Activated naive CD4-positive, alpha-beta T cell treated with anti-CD3 and anti-CD28 coated beads, Interleukin-2, amount 50 U/mL, for 72 hours (primary cell): ENCODE measurements at regions not wholly inside any gene's neighbourhood (a gene's known extent, or its start where the extent isn't known, plus 50 kb on each side); places are given as distances from the start of the nearest gene placed in this dataset.
"Not testable (repeated sequence)": the region's sequence is repeated elsewhere in the genome, so short reads cannot be mapped to it uniquely, and the experiment has no call there.

Experiments used
- ATAC-seq, 2 donors: fragments of 150-1000 bp; cut with Tn5 transposase; 2 replicates each; pipeline ENCODE4 v1.10.0; 2021; ENCODE audit warnings: mild to moderate bottlenecking in 2 of 2, moderate library complexity in 2 of 2
- DNase-seq, 2 donors: peaks; one replicate each; pipeline ENCODE4 v3.0.0; 2021 to 2022; ENCODE audit warnings: low spot score in 2 of 2
- H3K27ac Mint-ChIP-seq, 2 donors: one replicate each; pipeline ENCODE4 v1.8.0; 2022; ENCODE audit warnings: mild to moderate bottlenecking in 2 of 2, mixed read lengths in 2 of 2
- H3K36me3 Mint-ChIP-seq, 2 donors: one replicate each; pipeline ENCODE4 v1.8.0; 2022; ENCODE audit warnings: mixed read lengths in 2 of 2
- H3K9me3 Mint-ChIP-seq, 2 donors: one replicate each; pipeline ENCODE4 v1.8.0; 2022; ENCODE audit warnings: mixed read lengths in 2 of 2

DNA sequence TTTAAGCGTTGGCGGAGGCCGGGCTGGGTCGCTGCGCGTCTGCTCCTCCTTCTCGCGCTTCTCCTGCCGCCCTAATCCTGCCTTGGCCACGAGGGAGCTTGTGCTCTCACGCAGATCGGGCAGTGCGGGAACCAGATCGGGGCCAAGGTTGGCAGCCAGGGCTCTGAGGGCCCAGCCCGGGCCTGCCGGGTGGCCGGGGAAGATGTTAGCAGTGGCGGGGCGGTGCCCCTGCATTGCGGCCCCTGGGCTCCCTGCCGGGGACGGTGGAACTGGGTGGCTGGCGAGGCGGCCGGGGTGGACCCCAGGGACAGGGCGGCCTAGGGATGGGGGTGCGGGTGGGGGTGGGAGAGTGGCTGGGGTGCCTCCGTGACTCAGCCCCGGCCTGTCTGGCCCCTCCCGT, 297.4 kb downstream of the CACNA1B start:
- not testable (repeated sequence) for H3K36me3 Mint-ChIP-seq, H3K27ac Mint-ChIP-seq, DNase-seq

DNA sequence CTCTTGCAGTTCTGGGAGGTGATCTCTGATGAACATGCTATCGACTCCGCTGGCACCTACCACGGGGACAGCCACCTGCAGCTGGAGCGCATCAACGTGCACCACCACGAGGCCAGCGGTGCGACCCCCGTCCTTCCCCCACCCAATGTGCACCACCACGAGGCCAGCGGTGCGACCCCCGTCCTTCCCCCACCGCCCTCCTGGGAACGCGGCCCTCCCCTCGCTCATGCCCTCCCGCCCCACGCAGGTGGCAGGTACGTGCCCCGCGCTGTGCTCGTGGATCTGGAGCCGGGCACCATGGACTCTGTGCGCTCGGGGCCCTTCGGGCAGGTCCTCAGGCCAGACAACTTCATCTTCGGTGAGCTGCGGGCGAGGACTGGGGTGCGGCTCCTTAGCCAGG, 297.8 kb downstream of the CACNA1B start:
- not testable (repeated sequence) for H3K36me3 Mint-ChIP-seq, H3K27ac Mint-ChIP-seq, H3K9me3 Mint-ChIP-seq, ATAC-seq, DNase-seq

More for the DNA sequence above, 297.4 kb downstream of the CACNA1B start:
- ATAC-seq, H3K9me3 Mint-ChIP-seq: not testable (repeated sequence)

DNA sequence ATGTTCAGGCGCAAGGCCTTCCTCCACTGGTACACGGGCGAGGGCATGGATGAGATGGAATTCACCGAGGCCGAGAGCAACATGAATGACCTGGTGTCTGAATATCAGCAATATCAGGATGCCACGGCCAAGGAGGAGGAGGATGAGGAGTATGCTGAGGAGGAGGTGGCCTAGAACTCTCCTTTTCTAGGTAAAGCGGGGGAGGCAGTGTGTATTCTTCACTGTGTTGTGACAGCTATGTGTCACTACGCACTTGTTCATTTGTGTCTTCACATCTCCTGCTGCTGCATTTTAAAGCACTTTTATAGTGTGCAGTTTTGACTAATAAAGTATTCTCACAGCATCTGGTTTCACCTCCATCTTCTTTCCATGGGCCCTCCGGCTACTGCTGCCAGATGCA, 299.5 kb downstream of the CACNA1B start:
- not testable (repeated sequence) for DNase-seq, ATAC-seq, H3K27ac Mint-ChIP-seq, H3K9me3 Mint-ChIP-seq, H3K36me3 Mint-ChIP-seq

DNA sequence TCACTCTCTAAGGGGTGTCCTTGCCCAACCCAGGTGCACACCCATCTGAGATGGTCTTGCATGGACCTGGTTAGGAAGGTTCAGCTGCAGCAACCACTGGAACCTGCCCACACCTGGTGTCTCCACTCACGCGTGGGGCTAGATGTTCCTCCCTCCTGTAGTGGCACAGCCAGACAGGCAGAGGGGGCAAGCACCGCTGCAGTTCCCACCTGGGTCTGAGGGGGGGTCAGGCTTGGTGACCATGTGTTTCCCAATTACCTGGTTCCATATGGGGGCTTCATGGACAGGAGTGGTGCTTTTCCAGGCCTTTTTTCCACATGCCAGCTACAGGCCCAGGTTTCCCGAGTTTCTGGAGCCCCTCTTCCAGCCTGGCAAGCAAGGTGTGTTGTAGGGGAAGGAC, 301.4 kb downstream of the CACNA1B start:
- not testable (repeated sequence) for ATAC-seq, H3K27ac Mint-ChIP-seq

DNA sequence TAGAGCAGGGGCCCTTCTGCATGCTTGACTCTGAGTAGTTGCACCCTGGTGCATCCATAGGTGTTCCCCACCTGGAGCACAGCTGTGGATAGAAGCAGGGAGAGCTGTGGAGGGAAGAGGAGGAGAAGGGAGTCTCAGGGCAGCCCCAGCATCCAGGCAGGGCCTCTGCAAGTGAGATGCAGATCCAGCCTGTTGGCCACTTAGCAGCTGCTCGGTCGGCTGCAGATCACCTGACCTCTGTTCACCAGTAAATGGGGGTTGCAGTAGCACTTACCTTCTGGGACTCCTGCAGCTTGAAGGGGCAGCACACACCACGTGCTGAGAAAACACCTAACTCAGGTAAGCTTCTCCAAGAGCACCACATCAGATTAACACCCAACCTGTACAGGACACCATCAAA, 302.1 kb downstream of the CACNA1B start:
- ATAC-seq, H3K27ac Mint-ChIP-seq, H3K36me3 Mint-ChIP-seq, DNase-seq, H3K9me3 Mint-ChIP-seq: not testable (repeated sequence)

More for the DNA sequence above, 301.4 kb downstream of the CACNA1B start:
- not testable (repeated sequence) for DNase-seq, H3K9me3 Mint-ChIP-seq, H3K36me3 Mint-ChIP-seq

DNA sequence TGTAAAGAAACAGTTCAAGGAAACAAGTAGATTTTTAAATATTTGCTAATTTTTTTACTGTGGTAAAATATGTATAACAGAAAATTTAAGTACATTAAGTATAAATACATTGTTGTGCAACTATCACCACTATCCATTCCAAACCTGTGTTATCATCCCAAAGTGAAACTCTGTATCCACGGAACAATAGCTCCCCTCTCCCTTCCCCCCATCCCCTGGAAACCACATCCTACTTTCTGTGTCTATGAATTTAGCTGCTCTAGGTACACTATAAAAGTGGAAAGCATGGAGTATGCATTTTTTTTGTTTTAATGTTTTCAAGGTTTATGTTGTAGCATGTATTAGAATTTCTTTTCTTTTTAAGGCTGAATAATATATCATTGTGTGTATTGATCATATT, 304.4 kb downstream of the CACNA1B start:
- not testable (repeated sequence) for H3K27ac Mint-ChIP-seq, DNase-seq, H3K36me3 Mint-ChIP-seq, ATAC-seq, H3K9me3 Mint-ChIP-seq

DNA sequence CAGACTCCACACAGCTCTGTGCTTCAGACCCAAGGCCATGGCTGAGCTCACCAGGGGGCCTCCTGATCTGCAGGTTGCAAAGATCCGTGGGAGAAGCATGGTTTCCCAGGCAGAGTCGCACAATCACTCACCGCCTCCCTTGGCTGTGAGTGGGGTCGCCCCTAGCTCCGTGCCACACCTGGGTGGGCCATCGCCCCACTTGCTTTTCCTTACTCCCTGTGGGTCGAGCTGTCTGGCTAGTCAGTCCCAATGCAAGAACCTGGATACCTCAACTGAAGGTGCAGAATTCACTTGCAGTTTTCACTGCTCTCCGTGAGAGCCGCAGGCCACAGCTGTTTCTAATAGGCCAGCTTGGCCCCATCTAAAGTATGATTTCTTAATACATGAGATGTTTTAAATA, 319.6 kb downstream of the CACNA1B start:
- not testable (repeated sequence) for H3K36me3 Mint-ChIP-seq, H3K9me3 Mint-ChIP-seq, H3K27ac Mint-ChIP-seq, ATAC-seq, DNase-seq

DNA sequence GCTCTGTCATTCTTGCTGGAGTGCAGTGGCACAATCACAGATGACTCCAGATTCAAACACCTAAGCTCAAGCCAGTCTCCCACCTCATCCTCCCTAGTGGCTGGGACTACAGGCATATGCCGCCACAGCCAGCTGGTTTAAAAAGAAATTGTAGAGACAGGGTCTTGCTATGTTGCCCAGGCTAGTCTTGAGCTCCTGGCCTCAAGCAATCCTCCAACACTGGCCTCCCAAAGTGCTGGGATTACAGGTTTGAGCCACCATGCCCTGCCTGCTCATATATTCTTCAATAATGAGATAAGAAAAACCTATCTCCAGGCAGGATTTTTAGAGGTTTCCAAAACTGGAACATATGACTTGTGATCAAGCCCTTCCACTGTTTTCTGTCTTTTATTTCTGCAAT, 321.4 kb downstream of the CACNA1B start:
- not testable (repeated sequence) for DNase-seq, H3K27ac Mint-ChIP-seq, ATAC-seq, H3K9me3 Mint-ChIP-seq, H3K36me3 Mint-ChIP-seq

DNA sequence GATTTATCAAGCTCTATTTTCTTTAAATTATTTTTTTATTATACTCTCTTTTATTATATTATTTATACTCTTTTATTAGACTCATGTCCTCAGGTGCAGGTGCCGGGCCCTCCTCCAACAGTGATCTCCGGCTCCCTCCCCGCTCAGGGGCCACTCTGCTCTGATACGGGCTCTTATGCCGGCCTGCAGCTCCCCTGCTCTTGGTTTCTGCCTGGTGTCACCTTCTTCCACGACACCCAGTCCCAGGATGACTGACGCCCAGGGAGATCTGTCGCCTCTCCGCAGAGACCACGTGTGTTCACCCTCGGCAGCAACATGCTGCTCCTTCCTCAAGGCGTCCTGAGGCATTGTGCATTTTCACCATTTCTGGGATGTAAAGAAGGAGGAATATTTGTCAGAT, 322.3 kb downstream of the CACNA1B start:
- not testable (repeated sequence) for ATAC-seq, H3K36me3 Mint-ChIP-seq, H3K9me3 Mint-ChIP-seq, H3K27ac Mint-ChIP-seq, DNase-seq

DNA sequence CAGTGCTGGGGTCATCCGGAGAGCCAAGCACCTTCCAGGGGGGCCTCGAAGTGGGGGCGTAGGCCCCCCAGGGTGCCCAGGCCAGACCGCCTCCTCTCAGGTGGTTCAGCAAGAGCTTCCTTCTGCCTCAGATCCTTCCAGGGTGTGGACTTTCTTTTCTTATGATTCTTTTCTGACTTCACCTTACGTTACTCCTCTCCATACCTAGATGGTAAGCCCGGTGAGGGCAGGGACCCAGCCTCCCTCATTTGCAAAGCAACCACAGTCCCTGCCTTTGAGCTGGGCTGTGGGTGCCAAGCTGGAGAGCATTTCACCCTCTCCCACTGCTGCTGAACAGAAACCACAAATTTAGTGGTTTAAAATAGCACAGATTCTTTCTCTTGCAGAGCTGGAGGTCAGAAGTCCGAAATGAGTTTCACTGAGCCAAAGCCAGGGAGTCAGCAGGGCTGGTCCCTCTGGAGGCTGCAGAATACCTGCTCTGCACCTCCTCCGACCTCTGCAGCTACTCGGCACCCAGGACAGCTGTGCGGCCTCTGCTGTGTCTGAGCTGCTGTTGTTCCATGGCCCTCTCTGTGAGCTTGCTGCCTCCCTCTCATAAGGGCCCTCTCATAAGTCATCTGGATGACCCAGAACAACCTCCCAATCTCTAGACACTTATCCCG, 323.0 kb downstream of the CACNA1B start:
- H3K36me3 Mint-ChIP-seq, H3K27ac Mint-ChIP-seq, DNase-seq, H3K9me3 Mint-ChIP-seq, ATAC-seq: not testable (repeated sequence)

DNA sequence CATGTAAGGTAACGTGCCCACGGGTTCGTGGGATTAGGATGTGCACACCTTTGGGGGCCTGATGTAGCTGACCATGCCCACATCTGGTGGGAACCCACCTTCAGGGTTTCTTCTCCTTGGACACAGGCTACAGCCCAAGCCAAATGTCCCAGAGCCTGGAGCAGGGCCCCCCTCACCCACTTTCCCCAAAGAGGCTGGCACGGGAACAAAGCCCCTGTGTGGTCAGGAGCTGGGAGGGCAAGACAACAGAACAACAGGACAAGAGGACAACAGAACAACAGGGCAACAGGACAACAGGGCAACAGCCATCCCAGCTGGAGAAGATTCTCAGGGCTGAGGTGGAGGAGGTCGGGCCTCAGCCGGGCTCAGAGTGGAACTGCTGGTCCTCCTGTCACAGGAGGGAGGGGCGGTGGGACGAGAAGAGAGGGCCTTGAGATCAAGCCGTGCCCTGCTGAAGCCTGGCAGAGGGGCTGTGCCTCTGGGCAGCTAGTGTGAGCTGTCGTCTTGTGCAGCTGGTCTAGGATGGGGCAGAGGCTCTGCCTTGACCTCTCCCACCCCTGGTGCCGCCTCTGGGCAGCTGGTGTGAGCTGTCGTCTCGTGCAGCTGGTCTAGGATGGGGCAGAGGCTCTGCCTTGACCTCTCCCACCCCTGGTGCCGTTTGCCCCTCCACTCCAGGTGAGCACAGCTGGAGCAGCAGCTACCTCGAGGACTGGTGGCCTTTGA, 323.7 kb downstream of the CACNA1B start:
- ATAC-seq, DNase-seq, H3K27ac Mint-ChIP-seq, H3K9me3 Mint-ChIP-seq, H3K36me3 Mint-ChIP-seq: not testable (repeated sequence)

DNA sequence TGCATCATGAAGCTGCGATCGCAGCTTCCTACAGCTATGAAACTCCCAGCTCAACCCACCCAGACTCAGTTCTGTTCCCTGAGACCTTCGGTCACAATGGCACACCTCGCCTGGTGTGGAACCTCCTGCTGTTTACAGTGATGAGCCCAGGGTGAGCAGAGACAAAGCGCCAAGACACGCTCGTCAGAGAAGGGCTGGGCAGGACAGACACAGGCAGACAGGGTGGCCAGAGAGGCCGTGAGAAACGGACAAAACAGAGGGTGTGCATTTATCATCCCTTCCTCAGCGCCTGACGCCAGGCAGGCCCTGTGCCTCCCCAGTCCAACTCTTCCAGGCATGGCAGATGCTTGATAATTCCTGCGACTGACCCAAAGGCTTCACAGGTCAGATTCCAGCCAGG, 324.5 kb downstream of the CACNA1B start:
- not testable (repeated sequence) for H3K27ac Mint-ChIP-seq, H3K36me3 Mint-ChIP-seq, H3K9me3 Mint-ChIP-seq, DNase-seq, ATAC-seq

DNA sequence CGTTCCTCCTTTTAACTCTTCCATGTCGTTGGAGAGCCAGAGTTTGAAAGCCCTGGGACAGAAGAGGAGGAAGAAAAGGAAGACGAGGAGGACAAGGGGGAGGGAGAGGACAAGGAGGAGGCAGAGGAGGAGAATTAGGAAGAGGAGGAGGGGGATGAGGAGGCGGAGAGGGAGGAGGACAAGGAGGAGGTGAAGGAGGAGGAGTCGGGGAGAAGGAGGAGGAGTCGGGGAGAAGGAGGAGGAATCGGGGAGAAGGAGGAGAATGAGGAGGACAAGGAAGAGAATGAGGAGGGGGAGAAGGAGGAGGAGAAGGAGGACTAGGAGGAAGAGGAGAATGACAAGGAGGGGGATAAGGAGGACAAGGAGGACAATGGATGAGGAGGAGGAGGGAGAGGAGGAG, 325.7 kb downstream of the CACNA1B start:
- H3K36me3 Mint-ChIP-seq, ATAC-seq, H3K9me3 Mint-ChIP-seq, DNase-seq: not testable (repeated sequence)
- H3K27ac Mint-ChIP-seq = peak overlapping the region in 1 of 2 donors; percentile 22

DNA sequence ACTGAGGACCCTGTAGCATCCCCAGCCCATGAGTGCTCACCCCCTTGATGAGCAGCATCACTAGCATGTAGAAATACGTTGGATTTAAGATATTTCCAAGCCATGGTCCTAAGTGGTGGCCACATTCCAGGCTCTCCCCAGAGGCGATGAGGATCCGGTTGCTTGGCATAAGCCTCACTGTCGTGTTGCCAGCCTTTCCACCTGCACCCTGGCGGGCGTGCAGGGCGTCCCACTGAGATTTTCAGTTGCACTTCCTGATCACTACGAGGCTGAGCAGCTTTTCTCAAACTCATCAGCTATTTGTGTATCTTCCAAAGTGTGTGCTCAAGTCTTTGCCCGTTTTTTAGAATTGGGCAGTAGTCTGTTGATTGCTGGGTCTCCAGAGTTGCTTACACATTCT, 326.3 kb downstream of the CACNA1B start:
- H3K36me3 Mint-ChIP-seq, DNase-seq, H3K27ac Mint-ChIP-seq, H3K9me3 Mint-ChIP-seq, ATAC-seq: not testable (repeated sequence)

DNA sequence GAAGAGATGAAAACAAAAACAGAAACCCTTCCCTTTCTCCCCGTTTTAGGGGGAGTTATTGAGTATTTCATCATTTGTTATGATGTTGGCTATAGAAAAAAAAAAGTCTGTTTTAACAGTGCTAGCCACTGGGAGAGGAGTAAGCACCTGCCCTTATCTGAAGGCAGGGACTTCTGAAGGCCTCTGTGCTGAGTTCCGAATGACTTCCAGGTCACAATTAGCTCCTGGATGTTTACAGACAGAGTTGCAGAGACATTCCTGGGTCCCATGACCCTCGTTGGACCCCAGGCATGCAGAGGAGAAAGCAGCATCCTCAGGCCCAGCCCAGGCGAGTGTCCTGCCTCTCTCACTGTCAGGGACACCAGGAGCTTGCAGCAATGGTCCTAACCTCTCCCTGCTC, 328.5 kb downstream of the CACNA1B start:
- H3K36me3 Mint-ChIP-seq, H3K9me3 Mint-ChIP-seq, ATAC-seq, DNase-seq, H3K27ac Mint-ChIP-seq: not testable (repeated sequence)

DNA sequence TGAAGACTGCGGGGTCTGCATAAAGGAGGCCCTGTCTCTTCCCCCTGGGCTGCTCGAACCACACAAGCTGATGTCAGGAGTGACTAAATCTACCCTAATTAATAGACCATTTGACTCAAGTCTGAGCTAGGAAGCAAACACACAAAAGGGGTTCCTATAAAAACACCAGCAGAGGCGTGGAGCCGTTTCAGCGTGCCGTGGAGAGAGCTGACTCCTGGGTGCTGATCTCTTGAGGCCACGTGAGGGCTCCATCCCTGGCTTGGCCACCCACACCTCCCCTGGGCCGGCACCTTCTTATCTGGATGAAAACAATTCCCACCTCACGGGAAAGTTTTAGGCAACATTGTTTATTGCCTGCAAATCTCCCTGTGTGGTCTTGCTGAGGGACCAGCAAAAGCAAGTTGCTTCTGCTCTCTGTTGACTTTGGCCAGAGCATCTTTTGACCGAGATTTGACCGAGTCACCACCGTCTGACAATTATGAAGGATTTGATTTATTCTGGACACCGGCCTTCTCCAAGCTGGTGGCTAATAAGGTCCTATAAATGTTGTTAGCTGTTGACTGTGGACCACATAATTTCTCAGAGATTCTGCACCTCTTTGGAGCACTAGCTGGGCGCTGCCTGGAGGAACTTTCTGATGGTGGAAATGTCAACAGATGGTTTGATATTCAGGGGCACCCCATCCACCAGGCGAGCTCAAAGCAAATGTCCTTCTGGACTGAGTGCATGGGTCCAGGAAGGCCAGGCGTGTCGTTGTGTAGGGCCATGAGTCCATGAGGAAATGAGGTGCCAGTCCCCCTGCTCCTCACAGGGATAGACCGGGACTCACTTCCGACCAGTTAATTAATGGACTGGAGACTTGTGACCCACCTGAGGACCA, 330.0 kb downstream of the CACNA1B start:
- ATAC-seq, H3K27ac Mint-ChIP-seq, DNase-seq, H3K36me3 Mint-ChIP-seq, H3K9me3 Mint-ChIP-seq: not testable (repeated sequence)

DNA sequence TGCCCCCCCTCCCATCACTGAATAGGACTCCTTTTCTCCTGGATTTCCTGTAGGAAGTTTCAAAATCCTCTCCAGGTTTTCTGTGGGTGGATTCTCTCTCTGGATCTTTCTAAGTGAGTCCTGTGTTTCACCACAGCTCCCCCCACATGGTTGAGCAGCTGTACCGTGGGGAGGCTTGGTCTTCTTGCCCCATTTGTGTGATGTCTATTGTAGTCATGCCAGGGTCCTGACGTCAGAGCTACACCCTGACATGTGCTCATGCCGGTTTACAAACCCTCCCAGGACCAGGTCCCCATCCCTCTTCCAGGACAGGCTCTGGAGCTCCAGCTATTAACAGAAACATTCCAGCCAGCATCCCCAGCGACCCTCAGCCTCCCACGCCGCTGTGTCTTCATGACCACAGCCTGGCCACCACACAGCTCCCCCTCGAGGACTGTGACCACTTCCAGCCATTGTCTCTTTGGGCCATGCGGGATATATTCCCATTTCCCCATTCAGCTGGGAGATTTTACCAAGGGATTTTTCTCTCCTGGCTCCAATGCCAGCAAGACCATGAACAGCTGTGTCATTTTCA, 331.6 kb downstream of the CACNA1B start:
- not testable (repeated sequence) for ATAC-seq, H3K36me3 Mint-ChIP-seq, H3K9me3 Mint-ChIP-seq, DNase-seq, H3K27ac Mint-ChIP-seq
